C4-2B (cell line): ENCODE measurements at regions not wholly inside any gene's neighbourhood (a gene's known extent, or its start where the extent isn't known, plus 50 kb on each side); places are given as distances from the start of the nearest gene placed in this dataset.

Experiments used
- ZFX ChIP-seq: fragments of 450-650 bp; IDR thresholded peaks from 2 replicates; pipeline ENCODE4 v1.6.1; 2017
- TF ChIP-seq, protein P1 (sequence below): fragments of 450-650 bp; conservative IDR thresholded peaks from 2 replicates; pipeline ENCODE4 v1.5.1; 2017; ENCODE audit warnings: mild to moderate bottlenecking

DNA sequence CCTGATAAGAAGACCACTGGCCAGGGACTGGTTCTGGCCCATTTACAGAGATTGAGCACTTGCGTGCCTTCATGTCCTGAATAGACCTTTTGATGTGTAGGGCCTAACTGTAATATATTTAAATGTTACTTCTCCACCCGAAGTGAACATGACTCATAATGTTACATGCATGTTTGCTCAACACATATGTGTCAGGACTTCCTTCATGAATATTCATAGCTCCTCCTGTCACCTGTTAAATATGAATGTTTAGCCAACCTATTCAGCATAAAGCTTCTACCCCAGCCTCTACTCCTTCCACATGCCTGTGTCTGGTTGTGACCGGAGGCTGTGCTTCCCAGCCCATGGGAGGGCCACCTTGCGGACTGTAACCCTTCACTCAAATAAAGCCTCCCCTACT lies 457.5 kb downstream of the IRX1 start:
- TF ChIP-seq, protein P1, sequence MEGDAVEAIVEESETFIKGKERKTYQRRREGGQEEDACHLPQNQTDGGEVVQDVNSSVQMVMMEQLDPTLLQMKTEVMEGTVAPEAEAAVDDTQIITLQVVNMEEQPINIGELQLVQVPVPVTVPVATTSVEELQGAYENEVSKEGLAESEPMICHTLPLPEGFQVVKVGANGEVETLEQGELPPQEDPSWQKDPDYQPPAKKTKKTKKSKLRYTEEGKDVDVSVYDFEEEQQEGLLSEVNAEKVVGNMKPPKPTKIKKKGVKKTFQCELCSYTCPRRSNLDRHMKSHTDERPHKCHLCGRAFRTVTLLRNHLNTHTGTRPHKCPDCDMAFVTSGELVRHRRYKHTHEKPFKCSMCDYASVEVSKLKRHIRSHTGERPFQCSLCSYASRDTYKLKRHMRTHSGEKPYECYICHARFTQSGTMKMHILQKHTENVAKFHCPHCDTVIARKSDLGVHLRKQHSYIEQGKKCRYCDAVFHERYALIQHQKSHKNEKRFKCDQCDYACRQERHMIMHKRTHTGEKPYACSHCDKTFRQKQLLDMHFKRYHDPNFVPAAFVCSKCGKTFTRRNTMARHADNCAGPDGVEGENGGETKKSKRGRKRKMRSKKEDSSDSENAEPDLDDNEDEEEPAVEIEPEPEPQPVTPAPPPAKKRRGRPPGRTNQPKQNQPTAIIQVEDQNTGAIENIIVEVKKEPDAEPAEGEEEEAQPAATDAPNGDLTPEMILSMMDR, result no peak
- no peak for TF ChIP-seq ZFX
